ENCODE measurements at regions not wholly inside any gene's neighbourhood (a gene's known extent, or its start where the extent isn't known, plus 50 kb on each side); places are given as distances from the start of the nearest gene placed in this dataset.
A peak's percentile ranks its signal among the peaks of the same experiment; 100 is the strongest.

- H3K9me3 ChIP-seq (ENCODE audit: control insufficient read depth in 5 of 5, low read length in 5 of 5), result no peaks in the 10 kb centered on the region
- no peak overlapping the region for H3K9ac ChIP-seq (ENCODE audit: low read length in 5 of 5)
- no peak overlapping the region for H3K27ac ChIP-seq (ENCODE audit: low read depth, low read length)
- H3K4me1 ChIP-seq (ENCODE audit: control insufficient read depth in 5 of 5, insufficient read depth in 5 of 5, low read length in 5 of 5), result peaks cover 0 to 14% (median 0%) of the 10 kb centered on the region in 5 donors
- peaks cover 0 to 4% (median 3%) of the 10 kb centered on the region in 5 donors for H3K27me3 ChIP-seq (ENCODE audit: control insufficient read depth in 5 of 5, insufficient read depth in 4 of 5, low read length in 5 of 5)
- H3K4me3 ChIP-seq (ENCODE audit: low read depth in 1 of 5, low read length in 5 of 5), result no peak overlapping the region
- no peaks in the 10 kb centered on the region for H3K36me3 ChIP-seq (ENCODE audit: control insufficient read depth in 5 of 5, insufficient read depth in 5 of 5, low read length in 5 of 5)
Observed at GRCh38 chr1:223034270-223034798, 108.7 kb downstream of the TLR5 start.

DNA sequence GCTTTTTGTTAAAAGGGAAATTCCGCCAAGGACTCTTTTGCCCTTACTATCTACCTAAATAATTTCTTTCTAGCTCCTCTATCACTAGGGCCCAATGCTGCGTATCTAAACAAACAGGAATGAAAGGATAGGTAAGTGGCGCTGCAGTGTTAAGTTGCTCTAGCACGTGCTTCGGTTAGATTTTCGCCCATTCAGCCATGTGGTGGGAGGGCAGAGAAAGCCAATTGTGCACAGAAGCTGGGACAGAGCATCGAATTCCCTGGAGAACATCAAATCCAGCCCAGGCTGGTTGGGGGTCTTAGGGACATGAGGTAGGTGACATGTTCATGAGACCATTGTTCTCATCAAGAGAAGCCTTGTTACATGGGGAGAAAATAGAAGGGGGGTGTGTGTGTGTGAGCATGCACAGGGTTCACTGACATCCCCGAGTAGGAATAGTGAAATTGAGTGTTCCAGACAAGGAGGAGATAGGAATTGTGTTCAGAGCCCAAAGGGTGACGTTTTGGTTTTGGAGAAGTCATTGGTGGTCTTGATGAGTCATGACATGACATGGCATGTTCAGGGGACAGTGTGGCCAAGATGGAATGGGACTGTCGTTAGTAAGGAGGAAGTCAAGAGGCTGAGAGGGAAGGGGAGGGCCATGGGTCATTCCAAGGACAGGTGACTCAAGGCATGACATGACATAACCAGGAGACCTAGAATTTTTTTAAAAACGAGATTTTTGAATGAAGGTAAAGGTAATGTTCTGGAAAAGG, 107.1 kb downstream of the TLR5 start:
- H3K9me3 ChIP-seq (ENCODE audit: control insufficient read depth in 5 of 5, low read length in 5 of 5), result no peaks in the 10 kb centered on the region
- no peak overlapping the region for H3K27ac ChIP-seq (ENCODE audit: low read depth, low read length)
- H3K9ac ChIP-seq (ENCODE audit: low read length in 5 of 5), result no peak overlapping the region
- H3K4me3 ChIP-seq (ENCODE audit: low read depth in 1 of 5, low read length in 5 of 5), result no peak overlapping the region
- peaks cover 0 to 4% (median 3%) of the 10 kb centered on the region in 5 donors for H3K27me3 ChIP-seq (ENCODE audit: control insufficient read depth in 5 of 5, insufficient read depth in 4 of 5, low read length in 5 of 5)
- peaks cover 0 to 14% (median 0%) of the 10 kb centered on the region in 5 donors for H3K4me1 ChIP-seq (ENCODE audit: control insufficient read depth in 5 of 5, insufficient read depth in 5 of 5, low read length in 5 of 5)
- no peaks in the 10 kb centered on the region for H3K36me3 ChIP-seq (ENCODE audit: control insufficient read depth in 5 of 5, insufficient read depth in 5 of 5, low read length in 5 of 5)

DNA sequence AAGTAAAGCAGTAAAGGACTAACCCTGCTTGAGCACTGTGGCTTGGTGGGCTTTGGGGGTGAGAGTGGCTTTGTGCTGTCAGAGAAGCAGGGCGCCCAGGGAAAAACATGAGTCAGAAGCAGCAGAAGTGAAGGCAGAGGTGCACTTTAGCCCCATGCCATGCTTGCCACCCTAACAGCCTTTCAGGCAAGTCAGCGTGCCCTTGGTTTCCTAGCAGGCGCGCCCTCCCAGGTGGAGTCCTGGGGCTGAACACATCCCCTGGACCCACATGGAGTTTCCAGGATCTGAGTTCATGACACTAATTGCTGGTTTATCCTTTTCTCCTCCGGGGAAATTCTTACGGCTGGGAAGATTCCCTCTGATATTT, 106.6 kb downstream of the TLR5 start:
- Histone ChIP-seq H3K27ac (ENCODE audit: low read depth, low read length) (no peak overlapping the region), H3K9me3 (ENCODE audit: control insufficient read depth in 5 of 5, low read length in 5 of 5) (no peaks in the 10 kb centered on the region), H3K4me3 (ENCODE audit: low read depth in 1 of 5, low read length in 5 of 5) (no peak overlapping the region), H3K36me3 (ENCODE audit: control insufficient read depth in 5 of 5, insufficient read depth in 5 of 5, low read length in 5 of 5) (no peaks in the 10 kb centered on the region), H3K4me1 (ENCODE audit: control insufficient read depth in 5 of 5, insufficient read depth in 5 of 5, low read length in 5 of 5) (peaks cover 0 to 10% (median 0%) of the 10 kb centered on the region in 5 donors), H3K9ac (ENCODE audit: low read length in 5 of 5) (no peak overlapping the region), H3K27me3 (ENCODE audit: control insufficient read depth in 5 of 5, insufficient read depth in 4 of 5, low read length in 5 of 5) (peaks cover 0 to 4% (median 3%) of the 10 kb centered on the region in 5 donors)

DNA sequence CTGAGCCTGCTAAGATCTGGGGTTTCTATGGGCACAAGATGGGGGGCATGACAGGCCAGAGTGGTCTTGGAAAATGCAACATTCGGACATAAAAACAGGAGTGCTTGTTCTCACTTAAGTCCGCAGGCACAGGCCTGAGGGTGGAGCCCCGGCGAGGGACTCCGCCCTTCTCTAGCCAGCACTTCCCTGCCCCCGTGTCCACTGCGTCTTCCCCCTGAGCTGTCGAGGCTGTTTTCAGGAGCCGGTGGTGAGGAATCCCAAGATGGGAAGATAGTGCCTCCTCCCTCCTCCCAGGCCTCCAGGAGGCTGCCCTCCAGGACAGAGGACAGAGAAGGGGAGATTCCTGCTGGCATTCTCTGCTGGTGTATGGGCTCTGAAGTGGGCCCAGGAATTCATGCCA, 105.2 kb downstream of the TLR5 start:
- peaks cover 0 to 4% (median 3%) of the 10 kb centered on the region in 5 donors for H3K27me3 ChIP-seq (ENCODE audit: control insufficient read depth in 5 of 5, insufficient read depth in 4 of 5, low read length in 5 of 5)
- H3K9ac ChIP-seq (ENCODE audit: low read length in 5 of 5), result no peak overlapping the region
- H3K9me3 ChIP-seq (ENCODE audit: control insufficient read depth in 5 of 5, low read length in 5 of 5), result no peaks in the 10 kb centered on the region
- H3K36me3 ChIP-seq (ENCODE audit: control insufficient read depth in 5 of 5, insufficient read depth in 5 of 5, low read length in 5 of 5), result no peaks in the 10 kb centered on the region
- no peak overlapping the region for H3K27ac ChIP-seq (ENCODE audit: low read depth, low read length)
- no peaks in the 10 kb centered on the region for H3K4me1 ChIP-seq (ENCODE audit: control insufficient read depth in 5 of 5, insufficient read depth in 5 of 5, low read length in 5 of 5)
- H3K4me3 ChIP-seq (ENCODE audit: low read depth in 1 of 5, low read length in 5 of 5), result no peak overlapping the region

DNA sequence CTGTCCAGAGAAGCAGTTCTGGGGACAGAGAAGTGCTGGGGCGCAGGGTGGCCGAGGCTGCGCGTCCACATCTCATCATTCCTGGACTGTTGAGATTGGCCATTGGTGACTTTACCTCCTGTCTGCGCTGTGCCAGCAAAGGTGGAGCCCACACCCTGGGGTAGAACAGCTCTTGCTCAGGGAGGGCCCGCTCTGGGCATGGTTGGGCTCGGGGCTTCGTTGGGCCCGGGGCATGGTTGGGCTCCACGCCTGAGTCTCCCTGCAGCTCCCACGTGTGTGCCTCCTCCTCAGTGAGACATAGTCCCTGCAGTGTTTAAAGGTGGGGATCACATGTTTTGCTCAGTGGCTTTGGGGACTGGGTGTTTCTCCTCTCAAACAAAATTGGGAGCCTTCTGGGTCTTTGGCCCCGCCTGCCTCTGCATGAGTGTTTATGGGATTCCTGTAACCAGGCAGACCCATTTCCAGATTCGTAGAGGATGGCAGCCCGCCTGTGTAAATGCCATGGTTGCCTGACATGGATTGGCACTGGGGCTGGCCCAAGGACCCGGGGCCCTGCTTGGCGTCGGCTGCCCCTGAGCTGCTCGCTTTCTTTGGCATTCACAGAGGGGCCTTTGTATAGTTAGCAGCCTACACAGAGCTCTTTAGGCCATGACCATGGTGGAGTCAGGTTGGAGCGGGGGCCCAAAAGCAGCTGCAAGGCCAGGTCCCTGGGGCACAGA, 104.6 kb downstream of the TLR5 start:
- Histone ChIP-seq H3K27me3 (ENCODE audit: control insufficient read depth in 5 of 5, insufficient read depth in 4 of 5, low read length in 5 of 5) (peaks cover 0 to 4% (median 3%) of the 10 kb centered on the region in 5 donors), H3K4me1 (ENCODE audit: control insufficient read depth in 5 of 5, insufficient read depth in 5 of 5, low read length in 5 of 5) (no peaks in the 10 kb centered on the region)

DNA sequence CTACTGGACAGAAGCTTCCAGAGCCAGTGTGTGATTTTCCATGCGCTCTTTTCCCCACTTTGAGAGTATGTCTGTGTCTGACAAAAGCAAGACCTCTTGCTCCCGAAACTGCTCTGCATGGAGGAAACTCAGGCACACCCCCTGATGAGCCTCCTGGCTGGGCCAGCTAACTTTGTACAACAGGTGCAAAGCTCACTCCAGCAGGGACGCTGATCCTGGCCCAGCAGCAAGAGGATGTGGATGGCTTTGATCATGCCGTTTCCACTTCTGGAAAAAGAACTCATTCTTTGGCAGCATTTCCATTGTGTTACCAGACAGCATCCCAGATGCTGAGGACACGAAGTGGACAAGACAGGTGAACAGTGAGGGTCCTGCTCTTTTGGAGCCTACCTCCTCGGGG, 103.1 kb downstream of the TLR5 start:
- H3K9ac ChIP-seq (ENCODE audit: low read length in 5 of 5), result no peak overlapping the region
- no peak overlapping the region for H3K4me3 ChIP-seq (ENCODE audit: low read depth in 1 of 5, low read length in 5 of 5)
- H3K27me3 ChIP-seq (ENCODE audit: control insufficient read depth in 5 of 5, insufficient read depth in 4 of 5, low read length in 5 of 5), result peaks cover 0 to 4% (median 3%) of the 10 kb centered on the region in 5 donors
- H3K4me1 ChIP-seq (ENCODE audit: control insufficient read depth in 5 of 5, insufficient read depth in 5 of 5, low read length in 5 of 5), result no peaks in the 10 kb centered on the region
- H3K36me3 ChIP-seq (ENCODE audit: control insufficient read depth in 5 of 5, insufficient read depth in 5 of 5, low read length in 5 of 5), result no peaks in the 10 kb centered on the region
- no peak overlapping the region for H3K27ac ChIP-seq (ENCODE audit: low read depth, low read length)
- H3K9me3 ChIP-seq (ENCODE audit: control insufficient read depth in 5 of 5, low read length in 5 of 5), result peaks cover 0 to 10% (median 0%) of the 10 kb centered on the region in 5 donors

More for the DNA sequence above, 104.6 kb downstream of the TLR5 start:
- Histone ChIP-seq H3K36me3 (ENCODE audit: control insufficient read depth in 5 of 5, insufficient read depth in 5 of 5, low read length in 5 of 5) (no peaks in the 10 kb centered on the region), H3K27ac (ENCODE audit: low read depth, low read length) (no peak overlapping the region), H3K9ac (ENCODE audit: low read length in 5 of 5) (no peak overlapping the region), H3K9me3 (ENCODE audit: control insufficient read depth in 5 of 5, low read length in 5 of 5) (no peaks in the 10 kb centered on the region), H3K4me3 (ENCODE audit: low read depth in 1 of 5, low read length in 5 of 5) (no peak overlapping the region)

DNA sequence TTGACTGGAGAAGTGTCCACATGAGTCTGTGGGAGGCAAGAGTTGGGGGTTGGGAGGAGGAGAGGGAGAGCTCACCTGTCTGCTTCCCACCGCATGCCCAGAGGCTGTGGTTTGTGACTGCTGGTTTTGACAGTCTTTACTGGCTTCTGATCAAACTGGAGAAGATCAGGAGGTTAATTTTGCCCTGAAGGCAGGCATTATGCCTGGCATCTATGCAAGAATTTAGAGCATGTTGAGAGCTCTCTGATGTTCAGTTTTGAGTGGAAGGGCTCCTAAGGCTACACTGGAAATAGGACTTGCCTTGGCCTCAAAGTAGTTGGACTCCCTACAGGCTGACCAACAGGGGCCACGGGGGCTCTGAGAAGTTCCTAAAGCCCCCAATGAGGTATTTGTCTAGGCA, 101.6 kb downstream of the TLR5 start:
- H3K27ac ChIP-seq (ENCODE audit: low read depth, low read length), result no peak overlapping the region
- no peak overlapping the region for H3K4me3 ChIP-seq (ENCODE audit: low read depth in 1 of 5, low read length in 5 of 5)
- H3K9me3 ChIP-seq (ENCODE audit: control insufficient read depth in 5 of 5, low read length in 5 of 5), result peaks cover 0 to 20% (median 10%) of the 10 kb centered on the region in 5 donors
- H3K36me3 ChIP-seq (ENCODE audit: control insufficient read depth in 5 of 5, insufficient read depth in 5 of 5, low read length in 5 of 5), result no peaks in the 10 kb centered on the region
- H3K27me3 ChIP-seq (ENCODE audit: control insufficient read depth in 5 of 5, insufficient read depth in 4 of 5, low read length in 5 of 5), result peaks cover 0 to 4% (median 3%) of the 10 kb centered on the region in 5 donors
- H3K9ac ChIP-seq (ENCODE audit: low read length in 5 of 5), result no peak overlapping the region
- no peaks in the 10 kb centered on the region for H3K4me1 ChIP-seq (ENCODE audit: control insufficient read depth in 5 of 5, insufficient read depth in 5 of 5, low read length in 5 of 5)

DNA sequence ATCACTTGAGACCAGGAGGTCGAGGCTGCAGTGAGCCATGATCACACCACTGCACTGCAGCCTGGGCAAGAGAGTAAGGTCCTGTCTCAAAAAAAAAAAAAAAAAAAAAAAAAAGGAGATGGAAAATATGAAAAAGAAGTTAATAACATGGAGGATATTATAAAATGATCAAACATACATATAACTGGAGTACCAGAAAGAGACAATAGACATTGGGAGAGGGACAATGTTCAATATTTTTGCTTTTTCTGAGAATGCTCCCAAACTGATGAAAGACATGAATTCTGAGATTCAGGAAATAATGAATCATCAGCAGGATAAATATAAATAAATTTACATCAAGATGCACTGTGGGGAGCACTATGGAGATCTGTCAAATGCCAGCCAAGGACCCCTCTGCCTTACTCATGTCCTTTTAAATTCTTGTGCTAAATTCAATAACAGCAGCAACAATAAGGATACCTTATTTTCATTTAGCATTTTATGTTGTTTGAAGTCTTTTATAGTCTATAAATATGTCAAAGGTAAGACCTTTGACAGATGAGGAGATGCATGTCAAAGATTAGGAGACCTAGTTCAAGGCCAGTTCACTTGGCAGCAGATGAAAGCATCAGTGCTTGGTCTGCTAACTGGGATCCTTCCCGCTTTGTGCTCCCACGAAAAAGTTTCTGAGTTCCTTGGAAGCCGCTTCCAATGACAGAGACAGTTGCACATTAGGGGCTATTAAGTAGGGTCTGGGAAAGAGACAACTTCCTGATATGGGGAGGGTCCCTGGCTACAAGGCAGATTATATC, 97.7 kb downstream of the TLR5 start:
- H3K36me3 ChIP-seq (ENCODE audit: control insufficient read depth in 5 of 5, insufficient read depth in 5 of 5, low read length in 5 of 5), result no peaks in the 10 kb centered on the region
- H3K9ac ChIP-seq (ENCODE audit: low read length in 5 of 5), result no peak overlapping the region
- no peak overlapping the region for H3K27ac ChIP-seq (ENCODE audit: low read depth, low read length)
- H3K4me1 ChIP-seq (ENCODE audit: control insufficient read depth in 5 of 5, insufficient read depth in 5 of 5, low read length in 5 of 5), result no peaks in the 10 kb centered on the region
- H3K27me3 ChIP-seq (ENCODE audit: control insufficient read depth in 5 of 5, insufficient read depth in 4 of 5, low read length in 5 of 5), result peaks cover 0 to 1% (median 0%) of the 10 kb centered on the region in 5 donors
- H3K4me3 ChIP-seq (ENCODE audit: low read depth in 1 of 5, low read length in 5 of 5), result peak overlapping the region in 1 of 5 donors; percentile 15
- H3K9me3 ChIP-seq (ENCODE audit: control insufficient read depth in 5 of 5, low read length in 5 of 5), result peaks cover 0 to 24% (median 15%) of the 10 kb centered on the region in 5 donors

DNA sequence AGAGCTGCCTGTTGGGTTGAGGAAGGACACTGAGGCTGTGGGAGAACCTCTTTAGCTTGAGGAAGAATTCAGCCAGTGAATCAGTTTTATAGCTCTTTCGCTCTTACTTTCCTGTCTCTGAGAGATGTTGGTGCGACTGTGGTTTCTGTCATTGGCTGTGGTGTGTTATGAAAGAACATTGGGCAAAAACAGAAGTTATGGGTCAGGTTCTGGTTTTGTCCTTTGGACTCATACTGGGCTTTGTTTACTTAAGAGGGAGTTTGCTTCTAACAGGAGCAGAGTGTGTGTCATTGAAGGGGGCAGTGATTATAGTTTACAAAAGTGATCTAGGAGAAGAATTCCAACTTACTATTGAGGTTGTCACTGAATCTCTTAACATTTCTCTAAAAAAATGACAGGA, 97.0 kb downstream of the TLR5 start:
- H3K27ac ChIP-seq (ENCODE audit: low read depth, low read length), result no peak overlapping the region
- no peak overlapping the region for H3K9ac ChIP-seq (ENCODE audit: low read length in 5 of 5)

More for the DNA sequence above, 97.0 kb downstream of the TLR5 start:
- Histone ChIP-seq H3K4me1 (ENCODE audit: control insufficient read depth in 5 of 5, insufficient read depth in 5 of 5, low read length in 5 of 5) (no peaks in the 10 kb centered on the region), H3K27me3 (ENCODE audit: control insufficient read depth in 5 of 5, insufficient read depth in 4 of 5, low read length in 5 of 5) (no peaks in the 10 kb centered on the region), H3K4me3 (ENCODE audit: low read depth in 1 of 5, low read length in 5 of 5) (peak overlapping the region in 1 of 5 donors; percentile 15), H3K36me3 (ENCODE audit: control insufficient read depth in 5 of 5, insufficient read depth in 5 of 5, low read length in 5 of 5) (no peaks in the 10 kb centered on the region), H3K9me3 (ENCODE audit: control insufficient read depth in 5 of 5, low read length in 5 of 5) (peaks cover 0 to 24% (median 15%) of the 10 kb centered on the region in 5 donors)

Data from subcutaneous abdominal adipose tissue (tissue), 5 donors.